Esophagus muscularis mucosa (tissue), 4 donors: ENCODE measurements at regions not wholly inside any gene's neighbourhood (a gene's known extent, or its start where the extent isn't known, plus 50 kb on each side); places are given as distances from the start of the nearest gene placed in this dataset.

ENCODE experiments used
- DNase-seq: peaks from one replicate; pipeline ENCODE4 v3.0.0-alpha.2; 2017; ENCODE audit errors: extremely low spot score
- H3K27ac ChIP-seq, 4 donors: fragments of 200-600 bp; sonication (generic); replicated peaks in 1 of 4; 1 replicate in 3 of 4; 2 replicates in 1 of 4; pipeline ENCODE4 v1.5.1; 2016 to 2019; ENCODE audit warnings: mild to moderate bottlenecking in 1 of 4
- H3K27me3 ChIP-seq, 4 donors: fragments of 200-600 bp; sonication (generic); one replicate each; pipeline versions ENCODE4 v1.5.1 to v1.6.0; 2016 to 2019
- H3K36me3 ChIP-seq, 4 donors: fragments of 200-600 bp; sonication (generic); one replicate each; pipeline ENCODE4 v1.5.1; 2016 to 2019
- H3K4me1 ChIP-seq, 4 donors: fragments of 200-600 bp; sonication (generic); one replicate each; pipeline ENCODE4 v1.5.1; 2016 to 2019
- H3K4me3 ChIP-seq, 4 donors: fragments of 200-600 bp; sonication (generic); 1 replicate in 2 of 4; 2 replicates in 2 of 4; pipeline ENCODE4 v1.5.1; 2016 to 2019; ENCODE audit warnings: mild to moderate bottlenecking in 4 of 4, moderate library complexity in 1 of 4
- H3K9me3 ChIP-seq, 4 donors: fragments of 200-600 bp; sonication (generic); 1 replicate in 3 of 4; 2 replicates in 1 of 4; pipeline ENCODE4 v1.5.1; 2016 to 2019
- CTCF ChIP-seq, 3 experiments: fragments of 200-600 bp in 2 of 3; fragments of 450-650 bp in 1 of 3; sonication (generic) in 2 of 3; IDR thresholded peaks; one replicate each; pipeline ENCODE4 v1.5.1; 2017 to 2019; ENCODE audit warnings: antibody characterized with exemption in 3 of 3, mild to moderate bottlenecking in 2 of 3, moderate library complexity in 1 of 3
- EP300 ChIP-seq: sonication (generic); formaldehyde crosslinking; IDR thresholded peaks from one replicate; pipeline ENCODE4 v1.6.1; 2017; ENCODE audit warnings: antibody characterized with exemption
- POLR2A ChIP-seq: fragments of 450-650 bp; IDR thresholded peaks from one replicate; pipeline ENCODE4 v1.6.1; 2017; ENCODE audit warnings: antibody characterized with exemption, moderate library complexity, mild to moderate bottlenecking, low read depth
- POLR2AphosphoS5 ChIP-seq, 2 donors: sonication (generic); formaldehyde crosslinking; IDR thresholded peaks; one replicate each; pipeline ENCODE4 v1.6.1; 2017; ENCODE audit warnings: antibody characterized with exemption in 2 of 2
- WGBS: methylation state at CpG from one replicate; pipeline ENCODE4 v1.1.5; 2018; 5-methylcytosine and 5-hydroxymethylcytosine counted together
- intact Hi-C: fragments of 100-400 bp; cut with DNase I; formaldehyde crosslinking; loops from one replicate; pipeline ENCODE4 v1.15.1; 2023

- TF ChIP-seq EP300 (peak; percentile 73), POLR2A (no peak), CTCF (IDR thresholded peaks at IDR 0.05) (no peak), POLR2AphosphoS5 (IDR thresholded peaks at IDR 0.05) (peak; percentile 62 to 72)
- Histone ChIP-seq H3K36me3 (no peaks in the 10 kb centered on the region), H3K4me1 (peaks cover 30 to 69% (median 51%) of the 10 kb centered on the region in 4 donors), H3K4me3 (no peak overlapping the region), H3K27me3 (no peaks in the 10 kb centered on the region), H3K9me3 (no peaks in the 10 kb centered on the region), H3K27ac (peak overlapping the region; percentile 48 to 71 (median 56))
- 15% methylated on average over 9 of the region's 9 CpGs for WGBS
- intact Hi-C loops = loop anchor here (5.0 kb wide), 1 partner anchor 167 kb away; no protein-coding TSS in a partner anchor
- no peak for DNase-seq
Measured at GRCh38 chr1:229059671-229060539, 211.0 kb upstream of the RAB4A start.

GRCh38 chr1:229062135-229062534 lies 208.8 kb upstream of the RAB4A start:
- Histone ChIP-seq H3K27me3 (no peaks in the 10 kb centered on the region), H3K27ac (no peak overlapping the region), H3K36me3 (no peaks in the 10 kb centered on the region), H3K4me3 (no peak overlapping the region), H3K9me3 (no peaks in the 10 kb centered on the region), H3K4me1 (peaks cover 31 to 69% (median 52%) of the 10 kb centered on the region in 4 donors)
- no peak for TF ChIP-seq POLR2AphosphoS5 (IDR thresholded peaks at IDR 0.05)
- no peak for TF ChIP-seq CTCF (IDR thresholded peaks at IDR 0.05)
- no peak for TF ChIP-seq POLR2A
- TF ChIP-seq EP300 = no peak
- intact Hi-C loops = no loop called here
- no peak for DNase-seq
- WGBS = 82% methylated on average over 4 of the region's 5 CpGs

GRCh38 chr1:229063154-229063773 lies 207.6 kb upstream of the RAB4A start:
- TF ChIP-seq POLR2AphosphoS5 (IDR thresholded peaks at IDR 0.05) (no peak), CTCF (IDR thresholded peaks at IDR 0.05) (no peak), EP300 (no peak), POLR2A (no peak)
- Histone ChIP-seq H3K27ac (no peak overlapping the region), H3K4me1 (peaks cover 39 to 71% (median 55%) of the 10 kb centered on the region in 4 donors), H3K36me3 (no peaks in the 10 kb centered on the region), H3K27me3 (no peaks in the 10 kb centered on the region), H3K9me3 (no peaks in the 10 kb centered on the region), H3K4me3 (no peak overlapping the region)
- DNase-seq = no peak
- 97% methylated on average over 5 of the region's 5 CpGs for WGBS
- intact Hi-C loops = no loop called here

GRCh38 chr1:229064320-229065168 lies 206.4 kb upstream of the RAB4A start:
- Histone ChIP-seq H3K4me3 (no peak overlapping the region), H3K27ac (no peak overlapping the region), H3K9me3 (no peaks in the 10 kb centered on the region), H3K4me1 (peaks cover 26 to 59% (median 46%) of the 10 kb centered on the region in 4 donors), H3K27me3 (no peaks in the 10 kb centered on the region), H3K36me3 (no peaks in the 10 kb centered on the region)
- 77% methylated on average over 12 of the region's 12 CpGs for WGBS
- DNase-seq = peak; percentile 29
- intact Hi-C loops = no loop called here
- TF ChIP-seq EP300 (no peak), CTCF (IDR thresholded peaks at IDR 0.05) (no peak), POLR2AphosphoS5 (IDR thresholded peaks at IDR 0.05) (no peak), POLR2A (no peak)
